ENCODE measurements at regions not wholly inside any gene's neighbourhood (a gene's known extent, or its start where the extent isn't known, plus 50 kb on each side); places are given as distances from the start of the nearest gene placed in this dataset.

DNA sequence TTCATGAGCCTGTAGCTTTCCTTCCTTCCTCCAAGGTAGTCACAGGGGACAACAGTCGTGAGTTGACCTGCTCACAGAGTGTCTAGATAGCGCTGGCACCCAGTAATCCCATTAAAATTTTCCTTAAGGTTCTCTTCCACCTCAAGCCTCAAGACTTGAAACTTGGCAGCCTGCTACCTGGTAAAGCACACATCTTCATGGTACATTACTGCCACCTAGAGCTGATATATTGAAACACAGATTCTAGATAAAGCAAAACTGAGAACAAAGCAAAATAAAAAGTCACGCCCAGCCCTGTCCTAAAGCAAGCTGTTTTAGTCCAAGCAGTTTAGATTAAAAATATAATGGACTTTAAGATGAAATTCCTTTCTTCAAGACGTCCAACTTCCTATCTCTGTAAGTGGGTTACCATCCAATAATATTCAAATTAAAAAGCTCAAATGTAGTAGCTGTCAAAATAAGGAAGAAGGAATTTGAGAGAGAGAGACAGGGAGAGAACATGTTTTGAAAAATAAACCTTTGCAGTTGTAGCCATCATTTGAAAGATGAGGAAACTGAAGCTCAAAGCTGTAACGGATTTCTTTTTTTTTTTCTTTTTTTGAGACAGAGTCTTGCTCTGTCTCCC, 50.7 kb upstream of the CD83 start:
- DNase-seq, result no peak

DNA sequence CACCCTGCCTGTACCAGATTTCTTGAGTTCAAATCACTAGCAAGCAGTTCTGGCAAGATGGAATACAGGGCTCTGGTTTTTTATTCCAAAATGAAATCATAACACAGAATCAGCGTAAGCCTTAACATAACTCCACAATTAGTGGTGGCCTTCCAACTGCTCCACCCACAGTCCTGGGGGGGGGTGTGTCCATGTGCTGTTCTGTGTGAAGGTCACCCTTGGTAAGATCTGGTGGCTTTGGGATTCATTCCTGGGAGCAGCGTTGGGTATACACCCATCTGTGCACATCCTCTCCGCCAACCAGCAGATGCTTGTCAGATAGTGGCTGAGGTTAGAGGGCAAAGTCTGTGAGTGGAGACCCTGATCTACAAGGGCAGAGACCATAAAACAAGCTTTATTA, 49.9 kb upstream of the CD83 start:
- DNase-seq, result no peak

Measured in activated CD4-positive, alpha-beta T cell treated with anti-CD3 and anti-CD28 coated beads, Interleukin-2, amount 50 U/mL, for 48 hours (primary cell).